GM18511 (cell line): ENCODE measurements at regions not wholly inside any gene's neighbourhood (a gene's known extent, or its start where the extent isn't known, plus 50 kb on each side); places are given as distances from the start of the nearest gene placed in this dataset.

Experiments used
- ATAC-seq: cut with Tn5 transposase; IDR thresholded peaks from one replicate; pipeline ENCODE4 v1.9.1; 2021; ENCODE audit warnings: mild to moderate bottlenecking, moderate library complexity; ENCODE audit not compliant: unreplicated experiment

DNA sequence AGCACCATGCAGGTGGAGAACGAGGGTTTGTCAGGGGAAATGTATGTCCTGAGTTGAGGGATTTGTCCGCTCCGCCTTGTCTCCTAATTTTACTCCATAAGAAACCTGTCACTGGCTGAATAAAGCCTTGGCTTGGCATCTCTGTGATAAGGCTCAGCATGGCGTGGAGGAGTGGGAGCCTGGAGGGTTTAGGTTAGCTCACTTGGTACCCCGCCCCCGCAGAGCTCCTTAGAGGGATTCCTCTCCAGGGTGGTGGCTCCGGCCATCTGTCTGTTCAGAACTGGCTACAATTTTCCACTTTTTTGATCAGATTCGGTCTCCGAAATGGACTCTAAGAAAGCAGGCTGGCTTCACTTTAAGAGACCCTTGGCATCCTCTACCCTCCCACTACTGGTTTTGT is 192.2 kb upstream of the SYNDIG1 start:
- no peak for ATAC-seq

DNA sequence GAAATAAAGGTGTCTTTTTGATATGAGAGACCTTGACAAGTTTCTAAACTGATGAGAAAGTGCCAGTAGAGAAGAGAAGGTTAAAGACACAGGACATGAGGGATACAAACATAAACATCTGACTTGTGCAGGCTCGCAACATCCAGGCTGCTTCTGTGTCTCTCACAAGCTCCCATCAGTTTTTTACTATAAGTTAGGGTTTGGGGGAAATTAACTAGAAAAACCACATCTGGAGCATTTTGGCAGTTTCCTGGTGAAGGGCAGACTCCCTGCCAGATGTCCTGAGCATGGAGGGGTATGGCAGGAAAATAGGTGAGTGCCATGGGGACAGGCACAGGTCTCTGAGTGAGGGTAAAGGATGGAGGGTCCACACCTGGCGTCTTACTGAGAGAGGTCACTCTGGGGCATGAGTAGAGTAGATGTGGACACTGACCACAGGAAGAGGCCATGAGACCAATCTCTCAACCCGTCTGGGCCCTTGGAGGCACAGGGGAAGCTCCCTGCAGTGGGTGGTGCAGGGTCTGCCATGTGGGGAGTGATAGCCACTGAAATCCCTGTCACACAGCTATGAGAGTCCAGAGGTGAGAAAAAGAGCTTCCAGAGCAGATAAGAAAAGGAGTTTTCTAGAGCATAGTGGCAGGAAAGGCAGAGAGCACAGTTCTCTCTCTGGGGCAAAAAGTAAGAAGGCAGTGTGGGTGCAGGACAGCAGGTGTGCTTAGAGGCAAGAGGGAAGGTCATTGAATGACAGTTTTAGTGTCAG is 193.3 kb upstream of the SYNDIG1 start:
- no peak for ATAC-seq

DNA sequence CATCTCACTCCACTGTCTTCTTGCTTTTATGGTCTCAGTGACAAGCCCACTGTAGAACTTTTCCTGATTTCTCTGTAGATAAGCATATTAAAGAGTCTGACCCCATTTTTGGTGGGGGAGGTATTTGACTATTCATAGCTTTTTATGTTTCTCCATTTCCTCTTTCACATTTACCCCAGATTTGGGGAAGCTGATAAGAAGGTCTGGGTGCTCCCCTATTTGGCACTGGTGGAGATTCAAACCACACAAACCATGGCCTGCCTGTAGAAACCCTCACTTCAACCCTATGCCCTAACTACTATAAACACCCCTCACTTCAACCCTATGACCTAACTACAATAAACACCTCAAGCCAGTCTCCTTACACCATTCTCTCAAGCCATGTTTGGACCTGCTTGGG is 196.2 kb upstream of the SYNDIG1 start:
- no peak for ATAC-seq

DNA sequence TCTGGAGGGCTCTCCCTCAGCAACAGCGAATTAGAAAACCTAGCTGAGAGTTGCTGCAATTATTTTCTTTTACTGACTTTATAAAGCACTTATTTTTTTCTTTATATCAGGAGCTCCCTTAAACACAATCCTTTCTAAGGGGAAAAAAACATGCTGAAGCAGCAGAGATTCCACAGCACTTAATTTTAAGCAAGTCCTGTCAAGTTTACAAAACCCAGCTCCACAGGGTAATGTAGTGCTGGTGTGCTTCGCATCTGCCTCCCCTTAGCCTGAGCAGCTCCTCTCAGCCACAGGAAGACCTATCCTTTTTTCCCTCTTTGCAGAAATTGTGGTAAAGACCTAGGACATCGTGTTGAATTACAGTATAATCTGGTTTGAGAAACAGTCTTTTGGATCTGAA is 208.1 kb upstream of the SYNDIG1 start:
- ATAC-seq = no peak

DNA sequence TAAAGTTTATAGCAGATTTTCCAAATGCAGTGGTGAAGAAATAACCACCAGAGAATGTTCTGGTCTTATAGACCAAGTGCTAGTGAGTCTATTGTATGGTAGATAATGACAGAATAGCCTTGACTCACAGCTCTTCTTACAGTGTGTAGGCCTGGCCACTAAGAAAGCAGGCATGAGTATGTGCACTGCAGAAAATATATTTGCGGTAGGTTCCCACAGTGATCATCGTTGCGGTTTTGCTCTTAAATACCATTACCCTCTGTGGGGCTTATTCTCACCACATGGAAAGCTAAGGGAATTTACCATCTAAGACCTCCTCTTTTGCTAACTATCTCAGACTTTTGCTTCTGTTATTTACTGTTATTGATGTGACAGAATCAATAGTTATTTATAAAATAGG is 212.3 kb upstream of the SYNDIG1 start:
- no peak for ATAC-seq

DNA sequence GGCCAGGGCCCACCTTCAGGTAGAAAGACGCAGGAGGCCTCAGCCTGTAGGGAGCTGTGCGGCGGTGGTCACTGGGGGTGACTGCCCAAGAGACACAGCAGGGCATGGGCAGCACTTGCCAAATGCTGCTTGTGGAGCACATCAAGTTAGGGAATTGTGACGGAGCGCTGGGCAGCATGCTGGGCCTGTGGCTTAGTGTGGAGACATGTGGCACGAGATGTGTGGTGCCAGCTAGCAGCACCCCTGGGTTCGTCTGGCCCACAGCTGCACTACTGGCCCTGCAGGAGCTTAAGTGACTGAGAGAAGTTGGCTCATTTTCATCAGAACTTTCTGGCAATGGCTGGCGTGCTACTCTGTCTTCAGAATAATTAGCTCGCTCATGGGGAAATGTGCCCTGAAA is 213.1 kb upstream of the SYNDIG1 start:
- no peak for ATAC-seq

DNA sequence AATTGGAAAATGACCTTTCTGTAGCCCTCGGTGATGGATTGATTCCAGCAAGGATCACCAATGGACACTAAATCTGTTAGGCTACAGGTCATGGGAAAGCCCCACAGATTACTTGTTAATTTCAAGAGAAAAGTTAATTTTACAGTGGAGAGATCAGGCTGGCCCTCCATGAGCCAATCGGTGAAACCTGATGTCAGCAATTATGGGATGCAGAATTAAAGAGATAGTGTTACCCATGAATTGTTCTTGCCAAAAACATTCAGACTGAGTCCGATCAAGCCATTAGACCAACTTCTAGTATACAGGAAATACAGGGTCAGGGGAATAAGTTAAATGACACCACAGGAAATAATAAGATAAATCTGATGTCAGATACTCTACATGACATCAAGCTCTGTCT is 214.9 kb upstream of the SYNDIG1 start:
- no peak for ATAC-seq

DNA sequence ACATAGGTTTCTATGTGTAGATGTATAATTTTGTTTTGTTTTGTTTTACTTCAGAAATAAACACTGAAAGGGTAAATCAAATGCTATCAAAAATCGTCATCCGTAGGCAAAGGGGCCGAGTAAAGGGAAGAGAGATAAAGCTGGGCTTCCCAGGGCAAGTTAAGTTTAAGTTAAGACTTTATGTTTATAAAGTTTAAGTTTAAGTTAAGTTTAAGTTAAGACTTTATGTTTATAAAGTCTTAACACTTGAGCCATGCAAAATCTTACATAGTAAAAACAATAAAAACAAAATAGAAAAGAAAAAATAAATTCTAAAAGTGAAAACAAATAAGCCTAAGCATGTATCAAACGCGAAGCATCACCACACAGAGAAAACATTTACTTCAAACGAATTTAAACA is 216.1 kb upstream of the SYNDIG1 start:
- ATAC-seq = no peak

DNA sequence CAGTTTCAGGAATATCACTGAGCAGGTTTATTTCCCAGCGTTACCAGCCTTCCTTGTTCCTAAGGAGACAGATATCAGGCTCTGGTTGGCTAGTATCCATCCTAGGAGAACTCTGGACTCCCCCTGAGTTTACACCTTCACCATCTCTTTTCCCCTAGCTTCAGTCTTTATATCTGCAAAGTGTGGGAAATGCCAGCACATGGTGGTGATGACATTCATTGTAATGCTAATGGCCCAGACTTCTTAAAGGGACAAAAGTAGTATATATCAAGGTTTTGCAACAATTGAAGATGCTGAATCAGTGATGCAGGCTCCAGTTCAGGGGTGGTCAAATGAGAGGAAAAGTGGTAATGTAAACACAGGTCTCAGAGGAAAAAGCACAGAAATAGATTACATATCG is 224.3 kb upstream of the SYNDIG1 start:
- ATAC-seq = no peak

DNA sequence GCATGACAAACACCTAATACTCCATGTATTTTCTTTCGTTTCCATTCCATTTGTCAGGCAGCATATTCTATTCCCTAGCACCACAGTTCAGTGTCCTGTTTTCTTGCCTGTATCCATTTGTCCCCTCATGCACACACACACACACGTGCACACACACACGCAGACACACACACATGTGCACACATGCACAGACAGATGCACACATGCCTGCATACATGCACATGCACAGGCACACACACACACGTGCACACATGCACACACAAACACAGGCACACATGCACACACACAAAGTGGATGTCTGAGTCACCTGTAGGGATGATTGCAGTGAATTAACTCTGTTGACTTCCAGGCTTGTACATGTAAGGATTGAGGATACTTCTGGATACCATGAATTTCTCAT is 226.7 kb upstream of the SYNDIG1 start:
- no peak for ATAC-seq

DNA sequence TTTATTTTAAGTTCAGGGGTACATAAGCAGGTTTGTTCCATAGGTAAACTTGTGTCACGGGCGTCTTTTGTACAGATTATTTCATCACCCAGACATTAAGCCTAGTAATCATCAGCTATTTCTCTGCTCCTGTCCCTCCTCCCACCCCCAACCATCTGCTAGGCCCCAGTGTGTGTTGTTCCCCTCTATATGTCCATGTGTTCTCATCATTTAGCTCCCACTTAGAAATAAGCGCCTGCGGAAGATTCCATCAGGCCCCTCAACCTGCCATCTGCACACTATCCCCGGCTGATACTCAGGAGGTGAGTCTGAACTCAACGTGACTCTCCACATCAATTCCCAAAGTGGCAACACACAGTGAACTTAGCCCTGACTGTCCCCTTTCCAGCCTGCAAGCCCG is 228.0 kb upstream of the SYNDIG1 start:
- ATAC-seq = no peak

DNA sequence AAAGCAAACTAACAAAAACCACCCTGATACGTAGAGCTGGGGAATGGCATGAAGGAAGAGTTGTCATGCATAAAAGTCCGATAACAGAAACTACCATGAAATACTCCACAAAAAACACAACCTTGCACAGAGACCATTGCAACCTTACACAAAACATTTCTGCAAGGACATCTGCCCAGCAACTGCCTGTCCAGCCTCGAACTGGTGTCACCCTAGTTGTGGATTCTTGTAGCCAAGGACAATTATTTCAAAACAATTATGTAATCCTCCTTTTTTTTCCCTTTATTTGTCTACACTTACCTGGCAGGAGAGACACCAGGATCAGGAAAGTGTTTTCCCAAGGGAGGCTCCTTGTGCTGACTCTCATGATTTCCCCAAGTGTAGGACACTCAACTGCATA is 232.5 kb upstream of the SYNDIG1 start:
- ATAC-seq = no peak

DNA sequence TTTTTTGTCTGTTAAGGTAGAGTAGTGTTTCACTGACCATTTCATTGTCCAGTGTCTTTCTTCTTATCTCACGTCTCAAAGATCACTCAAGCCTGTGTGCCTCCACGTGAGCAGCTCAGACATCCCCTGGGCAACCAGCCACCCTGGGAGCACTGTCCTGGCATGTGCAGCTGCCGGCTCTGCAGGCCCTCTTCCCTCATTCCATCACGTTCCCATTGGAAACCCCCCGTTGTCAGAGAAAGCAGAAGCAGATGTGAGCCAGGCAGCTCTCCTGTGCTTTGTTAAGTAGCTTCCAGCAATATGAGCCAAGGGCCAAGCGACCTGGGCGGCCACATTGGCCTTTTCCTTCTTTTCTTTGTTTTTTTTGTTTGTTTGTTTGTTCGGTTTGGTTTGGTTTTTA is 233.2 kb upstream of the SYNDIG1 start:
- no peak for ATAC-seq

DNA sequence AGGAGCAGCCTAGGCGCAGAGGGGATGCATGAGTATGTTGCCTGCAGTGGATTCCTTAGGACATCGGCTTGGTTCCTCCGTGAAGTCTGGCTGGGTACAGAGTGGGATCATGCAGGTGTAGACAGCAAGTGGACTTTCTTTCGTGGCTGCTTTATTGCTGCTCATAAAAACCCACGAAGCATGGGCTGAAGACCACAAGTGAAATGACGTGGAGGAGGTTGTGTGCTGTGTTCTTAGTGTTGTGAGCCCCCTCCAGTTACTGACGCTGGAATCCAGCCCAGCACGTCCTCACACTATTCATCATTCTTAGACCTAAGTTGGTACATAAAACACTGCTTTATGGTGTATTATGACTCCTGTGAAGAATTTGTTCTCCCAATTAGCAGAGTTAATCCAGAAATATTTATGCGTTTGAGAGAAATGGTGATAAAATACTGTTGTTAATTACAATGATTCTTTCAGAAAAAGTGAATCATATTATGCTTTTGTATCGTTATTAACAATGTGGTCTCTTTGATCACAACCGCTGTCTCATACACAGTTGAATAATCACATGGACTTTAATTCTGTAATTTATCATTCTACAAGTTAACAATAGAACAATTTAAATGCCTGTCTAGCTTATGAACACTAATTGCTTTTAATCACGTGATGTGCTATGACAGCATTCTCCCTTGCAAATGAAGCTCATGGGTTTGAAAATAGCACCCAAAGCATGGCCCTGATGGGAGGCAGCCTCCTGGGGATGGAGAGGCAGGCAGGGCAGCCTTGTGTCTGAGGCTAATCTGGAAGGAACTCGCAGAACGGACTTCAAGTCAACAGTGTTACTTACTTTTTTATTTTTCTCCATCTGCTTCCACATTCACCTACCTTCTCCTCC is 233.9 kb upstream of the SYNDIG1 start:
- ATAC-seq = no peak

DNA sequence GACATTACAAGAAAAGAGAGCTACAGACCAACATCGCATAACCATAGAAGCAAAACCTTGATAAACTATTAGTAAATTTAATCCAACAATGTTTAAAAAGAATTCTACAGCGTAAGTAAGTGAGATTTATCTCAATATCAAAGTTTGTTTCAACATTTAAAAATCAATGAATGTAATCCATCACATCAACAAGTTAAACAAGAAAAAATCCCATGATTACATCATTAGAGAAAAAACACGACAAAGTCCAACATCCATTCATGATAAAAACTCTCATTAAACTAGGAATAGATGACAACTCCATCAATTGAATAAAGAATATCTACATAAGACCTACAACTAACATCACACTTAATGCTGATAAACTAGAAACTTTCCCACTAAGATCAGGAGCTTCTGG is 239.0 kb upstream of the GGTLC1 start:
- no peak for ATAC-seq

DNA sequence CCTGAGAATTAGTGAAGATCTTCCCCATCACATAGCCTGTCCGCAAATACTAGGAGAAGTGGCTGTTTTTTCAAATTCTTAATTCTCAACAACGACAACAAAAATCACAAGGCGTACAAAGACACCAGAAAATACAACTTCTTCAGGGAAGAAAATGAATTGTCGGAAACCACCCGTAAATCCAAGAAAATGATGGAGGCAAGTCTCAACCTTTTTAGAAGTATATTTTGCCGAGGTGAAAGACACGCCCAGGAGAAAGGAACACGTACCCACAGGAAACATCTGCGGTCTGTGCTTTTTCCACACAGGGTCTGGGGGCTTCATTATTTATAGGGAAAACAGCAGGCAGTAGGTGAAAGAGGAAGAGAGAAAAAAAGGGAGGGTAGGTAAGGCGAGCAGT is 223.9 kb upstream of the GGTLC1 start:
- no peak for ATAC-seq

DNA sequence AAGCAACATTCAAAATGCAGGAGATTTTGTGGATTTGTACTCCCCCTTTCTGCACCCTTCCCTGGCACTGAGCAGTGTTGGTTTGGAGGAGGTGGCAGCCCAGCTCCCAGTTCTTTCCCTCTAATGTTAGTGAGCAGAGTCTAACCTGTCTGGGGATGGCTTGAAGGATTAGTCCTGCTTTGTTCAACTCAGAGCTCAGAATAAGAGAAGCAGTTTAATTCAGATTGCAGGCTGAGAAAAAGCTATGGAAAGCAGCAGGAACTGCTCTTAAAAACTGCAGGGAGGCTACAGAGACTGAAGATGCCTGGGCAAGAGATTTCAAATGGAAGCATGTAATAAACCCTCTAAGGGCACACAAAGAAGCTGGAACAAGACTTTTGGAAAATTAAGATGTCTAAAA is 223.4 kb upstream of the GGTLC1 start:
- no peak for ATAC-seq

DNA sequence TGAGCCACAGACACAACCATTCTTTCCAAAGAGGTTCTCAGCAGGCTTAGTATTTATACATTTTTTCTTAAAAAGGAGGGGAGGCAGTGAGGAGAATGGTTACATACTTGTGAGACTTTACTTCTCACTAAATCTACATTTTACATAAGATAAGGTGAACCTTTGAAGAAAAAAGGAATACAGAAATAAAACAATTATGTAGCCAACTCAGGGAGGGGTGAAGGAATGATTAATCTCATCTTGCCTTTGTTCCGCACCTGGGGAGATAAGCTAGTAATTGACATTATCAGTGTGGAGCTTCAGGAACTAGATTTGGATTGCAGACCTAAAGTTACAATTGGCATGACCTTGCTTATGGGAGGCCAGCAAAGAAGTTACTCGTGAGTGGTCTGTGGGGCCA is 221.8 kb upstream of the GGTLC1 start:
- no peak for ATAC-seq

DNA sequence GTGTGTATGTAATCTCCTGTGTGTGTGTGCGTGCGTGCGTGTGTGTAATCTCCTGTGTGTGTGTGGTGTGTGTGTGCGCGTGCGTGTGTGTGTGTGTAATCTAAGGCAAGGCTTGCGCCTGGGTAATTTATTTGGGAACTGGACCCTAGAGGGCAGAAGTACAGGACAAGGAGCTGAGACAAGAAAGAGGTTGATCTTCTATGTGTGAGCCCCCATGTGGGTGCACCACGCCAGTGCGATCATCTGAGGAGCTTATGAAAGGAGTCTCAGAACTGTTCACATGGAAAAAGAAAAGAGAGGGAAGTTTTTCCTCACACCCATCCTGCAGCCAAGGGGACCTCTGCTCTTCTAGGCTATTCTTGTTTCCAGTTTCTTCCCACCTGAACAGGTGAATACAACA is 220.1 kb upstream of the GGTLC1 start:
- no peak for ATAC-seq

DNA sequence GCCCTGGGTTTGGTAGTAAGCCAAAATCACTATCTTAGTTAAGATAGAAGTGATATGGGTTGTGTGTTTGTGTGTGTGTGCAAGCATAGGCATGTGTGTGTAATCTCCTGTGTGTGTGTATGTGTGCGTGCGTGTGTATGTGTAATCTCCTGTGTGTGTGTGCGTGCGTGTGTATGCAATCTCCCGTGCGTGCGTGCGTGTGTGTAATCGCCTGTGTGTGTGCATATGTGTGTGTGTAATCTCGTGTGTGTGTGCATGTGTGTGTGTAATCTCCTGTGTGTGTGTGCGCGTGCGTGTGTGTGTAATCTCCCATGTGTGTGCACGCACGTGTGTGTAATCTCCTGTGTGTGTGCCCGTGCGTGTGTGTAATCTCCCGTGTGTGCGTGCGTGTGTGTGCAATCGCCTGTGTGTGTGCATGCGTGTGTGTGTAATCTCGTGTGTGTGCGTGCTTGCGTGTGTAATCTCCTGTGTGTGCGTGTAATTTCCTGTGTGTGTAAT is 219.3 kb upstream of the GGTLC1 start:
- ATAC-seq = no peak

DNA sequence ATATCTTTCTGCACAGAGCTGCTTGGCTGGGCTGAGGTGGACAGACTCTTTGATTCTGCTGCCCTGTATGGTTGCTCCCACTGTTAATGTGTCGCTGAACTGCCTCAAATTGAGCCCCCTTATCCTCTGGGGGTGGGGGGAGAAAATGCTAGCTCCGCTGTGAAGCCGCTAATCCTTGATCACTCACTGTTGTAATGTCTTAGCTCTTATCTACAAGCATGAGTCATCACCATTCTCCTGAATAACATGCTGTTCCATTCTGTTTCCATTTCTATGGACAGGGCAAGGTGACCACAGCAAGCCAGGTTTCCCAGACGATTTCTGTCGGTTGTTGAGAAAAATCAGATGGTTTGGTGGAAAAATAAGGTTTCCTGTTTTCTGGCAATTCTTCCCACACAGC is 218.4 kb upstream of the GGTLC1 start:
- no peak for ATAC-seq

DNA sequence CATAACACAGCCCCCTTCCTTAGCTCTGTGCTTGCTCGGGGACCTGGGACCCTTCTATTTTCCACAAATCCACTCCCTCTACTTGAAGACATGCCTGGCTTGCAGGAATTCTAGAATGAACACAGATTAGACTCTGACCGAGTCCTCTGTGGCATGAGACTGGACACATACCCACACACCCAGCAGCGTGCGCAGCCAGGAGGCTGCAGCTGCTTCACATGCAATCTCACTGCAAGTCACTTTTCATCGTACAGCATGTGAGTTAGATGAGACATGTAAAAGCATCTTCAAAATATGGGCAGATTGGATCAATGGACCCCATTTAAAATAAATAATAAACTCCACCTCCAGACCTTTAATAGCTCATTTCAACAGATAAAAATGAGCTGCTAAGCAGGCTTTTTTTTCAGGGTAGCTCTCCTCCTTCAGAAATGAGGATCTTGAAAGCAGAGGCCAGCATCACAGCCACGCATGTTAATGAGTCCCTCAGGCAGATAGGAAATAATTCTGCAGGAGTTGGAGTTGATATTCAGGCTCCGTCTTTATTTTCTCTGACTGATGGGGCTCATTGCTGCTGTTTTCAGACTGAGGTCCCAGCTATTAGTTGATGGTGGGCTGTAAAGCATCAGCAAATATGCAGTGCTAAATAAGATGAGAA is 215.1 kb upstream of the GGTLC1 start:
- no peak for ATAC-seq
